ENCODE measurements at regions not wholly inside any gene's neighbourhood (a gene's known extent, or its start where the extent isn't known, plus 50 kb on each side); places are given as distances from the start of the nearest gene placed in this dataset.

GRCh38 chr2:226223704-226224103, 575.9 kb downstream of the IRS1 start:
- TF ChIP-seq, protein P1, sequence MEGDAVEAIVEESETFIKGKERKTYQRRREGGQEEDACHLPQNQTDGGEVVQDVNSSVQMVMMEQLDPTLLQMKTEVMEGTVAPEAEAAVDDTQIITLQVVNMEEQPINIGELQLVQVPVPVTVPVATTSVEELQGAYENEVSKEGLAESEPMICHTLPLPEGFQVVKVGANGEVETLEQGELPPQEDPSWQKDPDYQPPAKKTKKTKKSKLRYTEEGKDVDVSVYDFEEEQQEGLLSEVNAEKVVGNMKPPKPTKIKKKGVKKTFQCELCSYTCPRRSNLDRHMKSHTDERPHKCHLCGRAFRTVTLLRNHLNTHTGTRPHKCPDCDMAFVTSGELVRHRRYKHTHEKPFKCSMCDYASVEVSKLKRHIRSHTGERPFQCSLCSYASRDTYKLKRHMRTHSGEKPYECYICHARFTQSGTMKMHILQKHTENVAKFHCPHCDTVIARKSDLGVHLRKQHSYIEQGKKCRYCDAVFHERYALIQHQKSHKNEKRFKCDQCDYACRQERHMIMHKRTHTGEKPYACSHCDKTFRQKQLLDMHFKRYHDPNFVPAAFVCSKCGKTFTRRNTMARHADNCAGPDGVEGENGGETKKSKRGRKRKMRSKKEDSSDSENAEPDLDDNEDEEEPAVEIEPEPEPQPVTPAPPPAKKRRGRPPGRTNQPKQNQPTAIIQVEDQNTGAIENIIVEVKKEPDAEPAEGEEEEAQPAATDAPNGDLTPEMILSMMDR (IDR thresholded peaks at IDR 0.05; ENCODE audit: borderline replicate concordance): no peak
- Histone ChIP-seq H3K27me3 (ENCODE audit: low read depth) (no peaks in the 10 kb centered on the region), H3K36me3 (no peaks in the 10 kb centered on the region), H3K9me3 (replicated peaks) (no peaks in the 10 kb centered on the region), H3K4me3 (no peak overlapping the region), H3K4me1 (no peaks in the 10 kb centered on the region), H3K27ac (replicated peaks) (no peak overlapping the region)
- no peak for DNase-seq
- intact Hi-C loops (cut with micrococcal nuclease): no loop called here

DNA sequence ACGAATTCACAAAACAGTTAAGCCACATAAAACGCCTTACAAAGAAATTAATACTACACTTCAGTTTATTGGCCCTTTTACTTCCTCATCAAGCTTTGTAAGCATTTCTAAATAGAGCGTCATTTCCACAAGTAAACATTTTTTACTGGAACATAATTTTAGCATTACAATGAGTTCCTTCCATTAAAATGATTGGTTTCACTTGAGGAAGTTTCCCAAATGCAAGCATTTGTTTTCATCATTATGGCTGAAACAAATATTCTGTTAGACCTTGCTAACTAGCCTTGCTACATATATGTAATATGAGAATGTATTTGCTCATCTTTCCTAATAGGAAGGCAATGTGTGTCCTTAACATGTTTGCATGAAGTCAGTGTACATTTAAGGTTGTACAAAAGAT, 579.1 kb downstream of the IRS1 start:
- Histone ChIP-seq H3K27me3 (ENCODE audit: low read depth) (no peaks in the 10 kb centered on the region), H3K4me1 (no peaks in the 10 kb centered on the region), H3K4me3 (no peak overlapping the region), H3K9me3 (replicated peaks) (no peaks in the 10 kb centered on the region), H3K27ac (replicated peaks) (no peak overlapping the region), H3K36me3 (no peaks in the 10 kb centered on the region)
- intact Hi-C loops (cut with micrococcal nuclease): no loop called here
- no peak for DNase-seq
- TF ChIP-seq, protein P1 (IDR thresholded peaks at IDR 0.05; ENCODE audit: borderline replicate concordance): no peak

GRCh38 chr2:226217191-226217590, 582.4 kb downstream of the IRS1 start:
- Histone ChIP-seq H3K36me3 (no peaks in the 10 kb centered on the region), H3K4me3 (no peak overlapping the region), H3K9me3 (replicated peaks) (no peaks in the 10 kb centered on the region), H3K27me3 (ENCODE audit: low read depth) (no peaks in the 10 kb centered on the region), H3K27ac (replicated peaks) (no peak overlapping the region), H3K4me1 (peaks cover 5% of the 10 kb centered on the region)
- TF ChIP-seq, protein P1 (IDR thresholded peaks at IDR 0.05; ENCODE audit: borderline replicate concordance): no peak
- intact Hi-C loops (cut with micrococcal nuclease): loop anchor here (10.0 kb wide), 1 partner anchor 588 kb away; no protein-coding TSS in a partner anchor
- DNase-seq: no peak

DNA sequence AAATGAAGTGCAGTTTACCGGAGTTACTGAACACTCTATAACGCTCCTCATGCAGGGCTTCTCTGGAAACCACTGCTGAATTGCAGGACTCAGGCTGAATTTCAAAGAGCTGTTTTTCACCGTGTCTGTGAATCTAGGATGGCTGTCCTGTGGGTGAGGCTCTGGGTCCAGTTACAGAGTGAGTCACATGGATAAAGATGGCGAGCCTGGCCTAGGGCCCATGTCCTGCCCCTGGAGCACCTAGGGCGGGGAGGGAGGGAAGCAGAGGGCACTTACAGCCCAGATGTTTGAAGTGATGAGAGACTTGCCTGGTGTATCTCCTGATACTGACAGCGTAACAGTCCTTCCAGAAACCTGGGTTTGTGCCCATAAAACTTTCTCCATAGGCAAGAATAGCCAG, 583.0 kb downstream of the IRS1 start:
- intact Hi-C loops (cut with micrococcal nuclease): loop anchor here (10.0 kb wide), 1 partner anchor 588 kb away; no protein-coding TSS in a partner anchor
- DNase-seq: peak; percentile 12
- no peak overlapping the region for H3K4me3 ChIP-seq
- no peaks in the 10 kb centered on the region for H3K27me3 ChIP-seq (ENCODE audit: low read depth)
- H3K4me1 ChIP-seq: peaks cover 11% of the 10 kb centered on the region
- no peaks in the 10 kb centered on the region for H3K36me3 ChIP-seq
- no peaks in the 10 kb centered on the region for H3K9me3 ChIP-seq (replicated peaks)
- H3K27ac ChIP-seq (replicated peaks): no peak overlapping the region
- TF ChIP-seq, protein P1 (IDR thresholded peaks at IDR 0.05; ENCODE audit: borderline replicate concordance): no peak

- Histone ChIP-seq H3K9me3 (replicated peaks) (no peaks in the 10 kb centered on the region), H3K27ac (replicated peaks) (no peak overlapping the region), H3K4me3 (no peak overlapping the region), H3K27me3 (ENCODE audit: low read depth) (no peaks in the 10 kb centered on the region), H3K4me1 (peaks cover 16% of the 10 kb centered on the region), H3K36me3 (no peaks in the 10 kb centered on the region)
- intact Hi-C loops (cut with micrococcal nuclease): loop anchor here (10.0 kb wide), 1 partner anchor 589 kb away; no protein-coding TSS in a partner anchor
- peak; percentile 18 for DNase-seq
- TF ChIP-seq, protein P1 (IDR thresholded peaks at IDR 0.05; ENCODE audit: borderline replicate concordance): peak; percentile 71
Observed at GRCh38 chr2:226215902-226216503, 583.6 kb downstream of the IRS1 start.

Data from left ventricle myocardium inferior (tissue), 1 donor.